ENCODE measurements at regions not wholly inside any gene's neighbourhood (a gene's known extent, or its start where the extent isn't known, plus 50 kb on each side); places are given as distances from the start of the nearest gene placed in this dataset.

- no peaks in the 10 kb centered on the region for H3K27me3 ChIP-seq (replicated peaks in 1 of 2; ENCODE audit: control insufficient read depth in 2 of 2, insufficient read depth in 2 of 2, low read length in 1 of 2)
- no peak overlapping the region for H3K4me2 ChIP-seq (ENCODE audit: control insufficient read depth, insufficient read depth)
- H3K36me3 ChIP-seq (ENCODE audit: control insufficient read depth in 2 of 2, insufficient read depth in 2 of 2, low read length in 1 of 2): no peaks in the 10 kb centered on the region
- BruUV-seq (replicated peaks): no TSS peak
- H3K27ac ChIP-seq (ENCODE audit: control insufficient read depth, insufficient read depth): no peak overlapping the region
- no peak overlapping the region for H3K4me3 ChIP-seq
- in situ Hi-C loops (cut with MboI): no loop called here
- DNase-seq (ENCODE audit: low read depth, low spot score): no peak
- WGBS (ENCODE audit: insufficient coverage, insufficient replicate concordance, low lambda C conversion rate, missing lambda C conversion rate): 11% methylated on average over 4 of the region's 4 CpGs
- RAD21 ChIA-PET (ENCODE audit: unreplicated experiment): no interaction called here
- H3K9ac ChIP-seq (ENCODE audit: control insufficient read depth, insufficient read depth, low read length): no peak overlapping the region
- no peaks in the 10 kb centered on the region; the same call in 2 of the 3 replicates for H3K9me3 ChIP-seq (replicated peaks; ENCODE audit: control insufficient read depth, insufficient read depth, low read length)
- intact Hi-C loops (cut with micrococcal nuclease; ENCODE audit: unreplicated experiment): no loop called here
- no peaks in the 10 kb centered on the region for H3K79me2 ChIP-seq (ENCODE audit: control insufficient read depth, insufficient read depth, low read length)
- SMC1A ChIA-PET (ENCODE audit: uncharacterized antibody, unreplicated experiment): no interaction called here
- no peaks in the 10 kb centered on the region for H4K20me1 ChIP-seq (ENCODE audit: control insufficient read depth, insufficient read depth)
- FAIRE-seq: no peak
- no peaks in the 10 kb centered on the region for H3K4me1 ChIP-seq (ENCODE audit: control insufficient read depth, insufficient read depth, low read length)
- ATAC-seq: no peak
- POLR2A ChIA-PET: no interaction called here
- no peak overlapping the region for H2AFZ ChIP-seq (ENCODE audit: control insufficient read depth, low read depth, low read length)
- TF ChIP-seq DPF2 (IDR thresholded peaks at IDR 0.05): no peak
- TF ChIP-seq CHD1 (IDR thresholded peaks at IDR 0.05; ENCODE audit: low read depth, low read length): no peak
- TF ChIP-seq, protein P1, sequence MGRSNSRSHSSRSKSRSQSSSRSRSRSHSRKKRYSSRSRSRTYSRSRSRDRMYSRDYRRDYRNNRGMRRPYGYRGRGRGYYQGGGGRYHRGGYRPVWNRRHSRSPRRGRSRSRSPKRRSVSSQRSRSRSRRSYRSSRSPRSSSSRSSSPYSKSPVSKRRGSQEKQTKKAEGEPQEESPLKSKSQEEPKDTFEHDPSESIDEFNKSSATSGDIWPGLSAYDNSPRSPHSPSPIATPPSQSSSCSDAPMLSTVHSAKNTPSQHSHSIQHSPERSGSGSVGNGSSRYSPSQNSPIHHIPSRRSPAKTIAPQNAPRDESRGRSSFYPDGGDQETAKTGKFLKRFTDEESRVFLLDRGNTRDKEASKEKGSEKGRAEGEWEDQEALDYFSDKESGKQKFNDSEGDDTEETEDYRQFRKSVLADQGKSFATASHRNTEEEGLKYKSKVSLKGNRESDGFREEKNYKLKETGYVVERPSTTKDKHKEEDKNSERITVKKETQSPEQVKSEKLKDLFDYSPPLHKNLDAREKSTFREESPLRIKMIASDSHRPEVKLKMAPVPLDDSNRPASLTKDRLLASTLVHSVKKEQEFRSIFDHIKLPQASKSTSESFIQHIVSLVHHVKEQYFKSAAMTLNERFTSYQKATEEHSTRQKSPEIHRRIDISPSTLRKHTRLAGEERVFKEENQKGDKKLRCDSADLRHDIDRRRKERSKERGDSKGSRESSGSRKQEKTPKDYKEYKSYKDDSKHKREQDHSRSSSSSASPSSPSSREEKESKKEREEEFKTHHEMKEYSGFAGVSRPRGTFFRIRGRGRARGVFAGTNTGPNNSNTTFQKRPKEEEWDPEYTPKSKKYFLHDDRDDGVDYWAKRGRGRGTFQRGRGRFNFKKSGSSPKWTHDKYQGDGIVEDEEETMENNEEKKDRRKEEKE (IDR thresholded peaks at IDR 0.05): no peak
- CTCF ChIA-PET: no interaction called here
These were observed 380.7 kb upstream of the PSMD7 start for GRCh38 chr16:73915935-73916334.

GRCh38 chr16:73915140-73915539 is 381.5 kb upstream of the PSMD7 start:
- H3K4me2 ChIP-seq (ENCODE audit: control insufficient read depth, insufficient read depth): no peak overlapping the region
- intact Hi-C loops (cut with micrococcal nuclease; ENCODE audit: unreplicated experiment): no loop called here
- no peaks in the 10 kb centered on the region for H4K20me1 ChIP-seq (ENCODE audit: control insufficient read depth, insufficient read depth)
- no peak for FAIRE-seq
- BruUV-seq (replicated peaks): no TSS peak
- ChIA-PET RAD21 (ENCODE audit: unreplicated experiment) (no interaction called here), CTCF (no interaction called here), POLR2A (no interaction called here), SMC1A (ENCODE audit: uncharacterized antibody, unreplicated experiment) (no interaction called here)
- no peaks in the 10 kb centered on the region for H3K4me1 ChIP-seq (ENCODE audit: control insufficient read depth, insufficient read depth, low read length)
- no peak for ATAC-seq
- H3K27me3 ChIP-seq (replicated peaks in 1 of 2; ENCODE audit: control insufficient read depth in 2 of 2, insufficient read depth in 2 of 2, low read length in 1 of 2): no peaks in the 10 kb centered on the region
- WGBS (ENCODE audit: insufficient coverage, insufficient replicate concordance, low lambda C conversion rate, missing lambda C conversion rate): 24% methylated on average over 5 of the region's 5 CpGs
- H3K36me3 ChIP-seq (ENCODE audit: control insufficient read depth in 2 of 2, insufficient read depth in 2 of 2, low read length in 1 of 2): no peaks in the 10 kb centered on the region
- no peak overlapping the region for H3K27ac ChIP-seq (ENCODE audit: control insufficient read depth, insufficient read depth)
- no peak overlapping the region for H2AFZ ChIP-seq (ENCODE audit: control insufficient read depth, low read depth, low read length)
- no peak for DNase-seq (ENCODE audit: low read depth, low spot score)
- in situ Hi-C loops (cut with MboI): no loop called here
- H3K4me3 ChIP-seq: no peak overlapping the region
- TF ChIP-seq SUPT20H (IDR thresholded peaks at IDR 0.05; ENCODE audit: borderline replicate concordance, control insufficient read depth, low read depth, low read length) (no peak), KDM1A (IDR thresholded peaks at IDR 0.05; ENCODE audit: borderline replicate concordance) (no peak), RFX5 (IDR thresholded peaks at IDR 0.05; ENCODE audit: low read depth, low read length) (no peak), CBFB (IDR thresholded peaks at IDR 0.05; ENCODE audit: low read depth) (no peak), ZSCAN29 (IDR thresholded peaks at IDR 0.05) (no peak), SMARCA5 (IDR thresholded peaks at IDR 0.05) (no peak), SREBF2 (IDR thresholded peaks at IDR 0.05; ENCODE audit: low read length) (no peak), DPF2 (IDR thresholded peaks at IDR 0.05) (no peak), WRNIP1 (IDR thresholded peaks at IDR 0.05; ENCODE audit: borderline replicate concordance, low read depth, low read length) (no peak), RB1 (IDR thresholded peaks at IDR 0.05; ENCODE audit: borderline replicate concordance) (no peak), SRF (IDR thresholded peaks at IDR 0.05; ENCODE audit: low read depth in 2 of 2, low read length in 2 of 2) (no peak)
- TF ChIP-seq, protein P2, sequence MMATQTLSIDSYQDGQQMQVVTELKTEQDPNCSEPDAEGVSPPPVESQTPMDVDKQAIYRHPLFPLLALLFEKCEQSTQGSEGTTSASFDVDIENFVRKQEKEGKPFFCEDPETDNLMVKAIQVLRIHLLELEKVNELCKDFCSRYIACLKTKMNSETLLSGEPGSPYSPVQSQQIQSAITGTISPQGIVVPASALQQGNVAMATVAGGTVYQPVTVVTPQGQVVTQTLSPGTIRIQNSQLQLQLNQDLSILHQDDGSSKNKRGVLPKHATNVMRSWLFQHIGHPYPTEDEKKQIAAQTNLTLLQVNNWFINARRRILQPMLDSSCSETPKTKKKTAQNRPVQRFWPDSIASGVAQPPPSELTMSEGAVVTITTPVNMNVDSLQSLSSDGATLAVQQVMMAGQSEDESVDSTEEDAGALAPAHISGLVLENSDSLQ (IDR thresholded peaks at IDR 0.05): no peak
- H3K9me3 ChIP-seq (replicated peaks; ENCODE audit: control insufficient read depth, insufficient read depth, low read length): no peaks in the 10 kb centered on the region; the same call in 2 of the 3 replicates
- no peak overlapping the region for H3K9ac ChIP-seq (ENCODE audit: control insufficient read depth, insufficient read depth, low read length)
- no peaks in the 10 kb centered on the region for H3K79me2 ChIP-seq (ENCODE audit: control insufficient read depth, insufficient read depth, low read length)
